HG03060 (cell line): ENCODE measurements at regions not wholly inside any gene's neighbourhood (a gene's known extent, or its start where the extent isn't known, plus 50 kb on each side); places are given as distances from the start of the nearest gene placed in this dataset.
"Not testable (repeated sequence)": the region's sequence is repeated elsewhere in the genome, so short reads cannot be mapped to it uniquely, and the experiment has no call there.

ENCODE experiments used
- ATAC-seq: cut with Tn5 transposase; IDR thresholded peaks from one replicate; pipeline ENCODE4 v1.9.1; 2021; ENCODE audit warnings: low read depth, moderate number of reproducible peaks; ENCODE audit not compliant: unreplicated experiment

DNA sequence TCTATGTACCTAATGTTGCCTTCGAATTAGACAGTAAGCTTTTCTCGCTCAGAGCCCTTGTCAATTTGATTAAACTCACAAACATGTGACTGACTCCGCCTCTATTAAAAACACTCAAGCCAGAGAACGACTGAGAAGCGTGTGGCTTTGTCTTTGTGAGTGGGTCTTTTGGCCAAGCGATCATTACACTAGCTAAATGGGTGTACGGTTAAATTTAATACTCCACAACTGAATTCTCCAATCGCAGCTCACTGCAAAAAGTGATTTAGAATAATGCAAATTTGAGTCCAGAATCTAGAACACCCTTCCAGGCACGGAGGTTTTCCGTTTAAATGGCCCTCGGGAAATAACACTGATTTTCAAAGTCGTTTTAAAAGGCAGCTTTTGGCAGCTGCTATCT, 253.7 kb downstream of the EFCAB11 start:
- no peak for ATAC-seq

DNA sequence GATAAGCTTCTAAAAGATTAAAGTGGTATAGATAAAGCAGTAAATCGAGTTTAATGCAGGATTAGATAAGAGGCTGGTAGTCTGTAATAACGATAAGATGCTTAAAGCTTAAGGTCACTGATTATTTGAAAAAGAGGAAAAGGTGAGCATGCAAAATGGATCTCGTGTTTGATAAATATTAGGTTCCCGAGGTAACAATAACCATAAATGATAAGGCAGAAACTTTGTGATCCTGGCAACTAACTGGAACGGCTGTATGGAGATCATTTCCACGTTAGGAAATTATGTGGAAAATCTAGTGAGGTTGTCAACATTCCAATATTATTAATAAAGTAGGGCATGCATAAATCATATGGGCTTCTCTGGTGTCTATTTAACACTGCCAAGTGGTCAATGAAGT, 255.5 kb downstream of the EFCAB11 start:
- no peak for ATAC-seq

DNA sequence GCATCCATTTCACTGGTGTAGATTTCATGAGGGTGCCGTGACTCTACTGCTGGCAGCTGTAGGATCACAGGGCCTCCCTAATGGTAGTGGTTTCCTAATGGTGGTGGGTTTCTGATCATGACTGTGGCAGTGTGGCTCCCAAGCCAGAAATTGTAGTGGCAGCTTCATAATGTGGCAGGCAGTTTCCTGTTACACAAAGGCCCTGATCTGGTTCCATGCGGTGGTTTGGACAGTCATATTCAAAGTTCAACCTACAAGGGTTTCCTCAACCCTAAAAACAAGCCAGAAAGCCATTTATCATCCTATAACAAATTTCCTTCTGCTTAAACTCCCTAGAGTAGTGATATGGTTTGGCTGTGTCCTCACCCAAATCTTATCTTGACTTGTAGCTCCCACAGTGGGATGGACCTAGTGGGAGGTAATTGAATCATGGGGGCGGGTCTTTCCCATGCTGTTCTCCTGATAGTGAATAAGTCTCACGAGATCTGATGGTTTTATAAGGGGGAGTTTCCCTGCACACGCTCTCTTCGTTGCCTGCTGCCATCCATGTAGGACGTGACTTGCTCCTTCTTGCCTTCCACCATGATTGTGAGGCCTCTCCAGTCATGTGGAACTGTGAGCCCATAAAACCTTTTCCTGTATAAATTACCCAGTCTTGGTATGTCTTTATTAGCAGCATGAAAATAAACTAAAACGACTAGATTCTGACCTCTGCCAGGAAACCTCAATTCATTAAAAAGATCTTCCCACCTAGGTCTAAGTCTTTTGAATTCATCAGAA, 257.1 kb downstream of the EFCAB11 start:
- ATAC-seq: no peak

DNA sequence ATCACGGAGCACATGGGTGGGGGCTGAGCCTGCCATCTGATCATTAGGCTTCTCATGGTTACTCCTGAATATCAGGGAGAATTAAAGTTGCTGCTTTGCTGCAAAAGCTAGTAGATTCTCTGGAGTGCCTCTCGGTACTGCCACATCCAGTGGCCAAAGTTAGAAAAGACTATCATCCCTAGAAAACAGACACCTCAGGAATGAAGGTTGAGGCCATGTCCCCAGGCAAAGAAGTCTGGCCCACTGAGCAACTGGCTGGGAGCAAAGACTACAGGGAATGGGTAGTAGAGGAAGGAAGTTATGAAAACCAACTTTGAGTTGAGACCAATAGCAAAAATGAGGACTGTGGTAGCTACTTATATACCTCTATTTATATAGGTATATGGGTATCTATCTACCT, 258.7 kb downstream of the EFCAB11 start:
- ATAC-seq: no peak

DNA sequence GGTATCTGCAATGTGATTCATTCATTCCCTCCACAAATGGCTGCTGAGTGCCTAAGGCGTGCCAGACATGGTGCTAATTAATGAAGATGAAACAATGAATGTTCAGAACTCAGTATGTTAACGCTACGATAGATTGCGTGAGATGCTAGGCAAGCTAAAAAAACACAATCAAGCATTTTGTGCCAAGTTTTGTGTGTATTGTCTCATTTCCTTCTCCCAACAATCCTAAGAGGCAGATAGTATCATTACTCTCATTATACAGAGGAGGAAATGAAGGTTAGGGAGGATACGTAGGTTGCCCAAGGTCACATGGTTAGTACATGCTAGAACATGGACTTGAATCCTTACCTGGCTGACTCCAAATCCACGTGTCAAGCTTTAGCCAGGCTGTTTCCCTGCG, 264.4 kb downstream of the EFCAB11 start:
- ATAC-seq: no peak

DNA sequence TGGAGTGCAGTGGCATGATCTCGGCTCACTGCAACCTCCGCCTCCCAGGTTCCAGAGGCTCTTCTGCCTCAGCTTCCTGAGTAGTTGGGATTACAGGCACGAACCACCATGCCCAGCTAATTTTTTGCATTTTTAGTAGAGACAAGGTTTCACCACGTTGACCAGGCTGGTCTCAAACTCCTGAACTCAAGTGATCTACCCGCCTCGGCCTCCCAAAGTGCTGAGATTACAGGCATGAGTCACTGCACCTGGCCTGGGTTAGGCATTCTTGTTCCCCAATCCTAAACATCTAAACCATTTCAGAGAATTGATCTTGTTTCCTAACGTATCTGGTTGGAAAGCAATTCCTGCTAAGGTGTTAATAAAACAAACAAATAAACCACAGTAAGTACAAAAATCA, 264.8 kb downstream of the EFCAB11 start:
- ATAC-seq: not testable (repeated sequence)

DNA sequence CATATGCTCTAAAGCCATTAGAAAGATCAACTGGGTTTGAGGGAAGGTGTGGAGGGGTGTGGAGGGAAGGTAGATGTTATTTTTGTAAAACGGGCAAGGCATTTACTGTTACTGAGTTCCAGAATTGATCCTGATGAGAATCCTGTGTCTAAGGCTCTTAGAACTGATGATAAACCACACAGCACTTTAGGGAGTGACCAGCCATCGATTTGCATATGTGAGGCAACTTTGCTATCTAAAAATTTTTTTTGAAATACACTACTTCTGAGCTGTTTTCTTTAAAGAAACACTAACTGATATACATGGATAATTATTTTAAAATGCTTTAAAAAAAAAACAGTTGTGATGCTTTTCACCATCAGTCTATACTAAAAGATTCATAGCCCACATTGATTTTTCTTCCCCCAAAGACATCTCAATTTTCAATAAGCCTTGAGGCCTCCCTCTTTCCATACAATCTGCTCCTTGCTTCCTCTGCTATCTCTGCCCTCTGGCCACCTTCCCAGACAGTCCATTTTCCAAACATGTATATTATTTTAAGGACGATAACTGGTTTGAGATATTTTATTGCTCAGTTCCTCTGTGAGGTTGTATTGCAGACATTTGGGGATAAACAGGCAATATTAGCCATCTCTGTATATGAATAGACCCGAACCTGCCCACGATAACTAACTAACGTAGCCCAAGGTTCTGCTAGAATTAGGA, 265.9 kb downstream of the EFCAB11 start:
- no peak for ATAC-seq

DNA sequence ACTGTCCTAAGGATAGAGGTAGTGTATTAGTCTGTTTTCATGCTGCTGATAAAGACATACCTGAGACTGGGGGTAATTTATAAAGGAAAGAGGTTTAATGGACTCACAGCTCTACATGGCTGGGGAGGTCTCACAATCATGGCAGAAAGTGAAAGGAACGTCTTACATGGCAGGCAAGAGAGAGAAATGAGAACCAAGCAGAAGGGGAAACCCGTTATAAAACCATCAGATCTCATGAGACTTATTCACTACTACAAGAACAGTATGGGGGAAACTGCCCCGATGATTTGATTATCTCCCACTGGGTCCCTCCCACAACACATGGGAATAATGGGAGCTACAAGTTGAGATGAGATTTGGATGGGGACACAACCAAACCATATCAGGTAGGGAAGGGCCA, 267.4 kb downstream of the EFCAB11 start:
- not testable (repeated sequence) for ATAC-seq

DNA sequence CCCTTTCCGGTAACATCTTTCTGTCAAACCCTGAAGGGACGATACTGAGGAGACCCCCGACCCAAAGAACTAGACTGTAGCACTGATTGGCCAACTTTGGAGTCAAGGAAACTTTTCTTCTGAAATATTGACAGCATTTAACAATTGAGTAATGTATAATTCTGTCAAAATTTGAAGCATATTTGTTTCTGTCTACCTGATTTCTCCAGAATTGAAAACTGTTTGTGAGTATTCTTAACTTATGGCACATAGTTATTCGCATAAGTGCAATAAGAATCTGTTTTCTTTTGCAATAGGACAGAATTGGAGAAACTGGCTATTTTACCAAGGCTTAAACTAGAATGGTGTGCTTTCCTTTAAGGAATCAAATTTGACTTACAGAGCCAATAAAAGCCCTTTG, 267.1 kb upstream of the FOXN3 start:
- ATAC-seq: no peak

DNA sequence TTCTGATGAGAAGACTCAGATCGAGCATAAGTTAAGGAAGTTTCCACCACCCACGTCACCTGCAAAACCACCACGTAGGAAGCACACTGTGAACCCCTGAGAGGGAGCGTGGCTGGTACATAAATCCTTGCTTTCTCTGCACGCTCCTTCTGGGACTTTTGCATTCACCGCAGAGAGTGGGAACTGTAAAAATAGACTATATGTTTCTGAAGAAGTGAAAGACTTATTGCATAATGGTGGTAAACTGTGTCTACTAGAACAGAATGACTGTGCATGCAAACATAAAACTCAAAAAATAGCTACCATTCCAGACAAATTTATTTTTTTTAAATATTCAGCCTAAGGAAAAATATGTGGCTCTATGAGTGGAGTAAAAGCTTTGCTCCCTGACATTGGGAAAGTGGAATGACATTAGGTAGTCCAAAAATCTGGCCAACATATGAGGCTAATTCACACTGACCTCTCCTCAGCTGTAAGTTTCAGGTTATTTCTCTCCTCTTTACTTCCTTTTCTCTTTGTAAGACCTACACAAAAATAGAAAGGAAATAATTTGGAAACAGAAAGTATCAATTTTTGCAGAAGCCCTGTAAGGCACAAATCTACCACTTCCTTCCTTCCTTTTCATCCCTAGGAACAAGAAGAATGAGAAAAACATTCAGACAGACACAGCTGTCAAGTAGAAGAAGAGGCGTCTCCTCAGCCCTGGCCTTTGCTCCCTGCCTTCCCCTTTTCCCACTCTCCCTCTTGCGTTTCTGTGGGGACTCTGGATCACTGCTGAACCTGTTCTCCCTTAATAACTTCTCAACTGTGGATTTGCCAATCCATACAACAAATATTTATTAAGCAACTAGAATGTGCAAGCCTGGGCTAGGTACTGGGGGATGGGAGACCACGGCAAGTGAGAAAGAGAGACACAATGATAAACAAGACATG, 264.3 kb upstream of the FOXN3 start:
- peak; percentile 67 for ATAC-seq

DNA sequence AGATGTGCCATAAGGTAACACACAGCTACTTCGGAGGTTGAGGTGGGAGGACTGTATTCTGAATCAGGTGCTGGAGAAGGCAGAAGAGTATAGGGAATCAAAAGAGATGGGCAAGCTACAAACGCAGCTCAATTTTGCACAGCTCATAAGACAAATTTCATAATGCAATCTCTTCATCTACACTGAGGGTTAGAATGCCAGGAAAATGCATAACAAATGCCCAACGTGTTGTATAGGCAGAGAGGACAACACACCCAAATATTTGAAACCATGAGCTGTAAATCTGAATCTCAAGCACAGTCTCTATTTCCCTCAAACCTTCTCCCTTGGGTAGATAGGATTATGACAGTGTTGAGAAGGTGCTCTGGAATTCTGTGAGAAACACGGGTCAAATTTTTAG, 263.1 kb upstream of the FOXN3 start:
- no peak for ATAC-seq

DNA sequence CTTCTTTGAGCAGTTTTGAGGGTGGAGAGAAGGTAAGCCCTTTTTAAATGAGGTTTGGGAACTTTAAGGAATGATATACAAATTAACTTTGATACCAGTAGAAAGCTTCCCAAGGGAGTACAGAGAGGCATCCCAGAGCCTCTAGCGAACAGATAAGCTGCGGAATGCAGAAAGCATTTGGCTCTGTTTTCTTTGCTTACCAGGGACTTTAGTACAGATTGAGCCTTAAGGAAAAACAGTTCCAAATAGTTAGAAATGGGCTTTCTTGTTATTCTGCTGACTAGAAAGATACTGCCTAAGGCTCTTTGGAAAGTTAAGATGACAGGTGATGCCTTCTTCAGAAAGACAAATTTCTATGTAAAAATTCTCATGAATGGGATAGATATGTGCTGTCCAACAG, 261.7 kb upstream of the FOXN3 start:
- ATAC-seq: no peak

DNA sequence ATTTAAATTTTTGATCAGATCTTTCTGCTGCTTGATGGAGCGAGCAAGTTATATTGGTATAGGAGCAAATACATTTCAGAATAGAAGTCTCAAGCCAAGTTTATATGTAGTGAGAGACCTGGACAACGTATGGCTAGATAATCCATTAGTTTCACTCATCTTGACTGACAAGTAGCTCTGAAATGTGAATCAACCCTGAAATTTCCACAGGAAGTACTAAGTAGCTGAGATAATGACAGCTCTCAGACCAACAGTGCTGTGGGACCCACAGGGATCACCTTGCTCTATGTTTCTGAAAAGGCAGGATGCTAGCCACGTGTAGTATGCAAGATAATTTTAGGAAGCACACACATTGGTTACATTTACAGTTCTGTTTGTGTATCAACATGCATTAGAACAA, 258.6 kb upstream of the FOXN3 start:
- ATAC-seq: no peak

DNA sequence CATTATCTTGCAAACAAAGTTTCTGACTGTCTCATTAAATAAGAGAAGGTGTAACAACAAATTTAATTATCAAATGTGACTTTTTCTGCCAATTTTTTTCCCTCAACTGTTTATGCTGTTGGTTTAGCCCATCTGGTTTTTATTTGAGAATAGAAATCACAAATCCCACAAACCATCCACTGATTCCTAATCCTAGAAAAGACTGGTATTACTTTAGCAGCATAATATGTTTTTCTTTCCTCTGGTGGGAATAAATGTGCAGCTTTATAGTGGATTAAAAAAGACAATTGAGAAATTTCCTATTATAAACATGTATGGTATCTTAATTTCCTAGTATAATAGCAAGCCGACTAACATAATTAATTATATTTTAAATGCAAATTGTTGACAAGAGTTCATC, 257.9 kb upstream of the FOXN3 start:
- ATAC-seq: no peak

DNA sequence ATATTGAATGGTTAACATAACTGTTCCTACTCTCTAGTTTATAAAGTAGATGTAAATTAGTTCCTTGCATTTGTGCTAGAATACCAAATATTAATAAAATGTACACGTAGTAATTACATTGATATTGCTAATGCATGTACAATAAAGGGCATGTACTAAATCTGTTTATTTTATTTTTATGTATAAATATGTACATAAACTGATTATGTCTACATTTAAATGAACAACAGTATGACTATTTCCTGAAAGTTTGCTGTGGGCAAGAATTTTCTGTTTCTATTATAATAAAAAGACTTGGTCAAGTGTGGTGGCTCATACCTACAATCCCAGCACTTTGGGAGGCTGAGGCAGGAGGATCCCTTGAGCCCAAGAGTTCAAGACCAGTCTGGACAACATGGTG, 257.2 kb upstream of the FOXN3 start:
- no peak for ATAC-seq

DNA sequence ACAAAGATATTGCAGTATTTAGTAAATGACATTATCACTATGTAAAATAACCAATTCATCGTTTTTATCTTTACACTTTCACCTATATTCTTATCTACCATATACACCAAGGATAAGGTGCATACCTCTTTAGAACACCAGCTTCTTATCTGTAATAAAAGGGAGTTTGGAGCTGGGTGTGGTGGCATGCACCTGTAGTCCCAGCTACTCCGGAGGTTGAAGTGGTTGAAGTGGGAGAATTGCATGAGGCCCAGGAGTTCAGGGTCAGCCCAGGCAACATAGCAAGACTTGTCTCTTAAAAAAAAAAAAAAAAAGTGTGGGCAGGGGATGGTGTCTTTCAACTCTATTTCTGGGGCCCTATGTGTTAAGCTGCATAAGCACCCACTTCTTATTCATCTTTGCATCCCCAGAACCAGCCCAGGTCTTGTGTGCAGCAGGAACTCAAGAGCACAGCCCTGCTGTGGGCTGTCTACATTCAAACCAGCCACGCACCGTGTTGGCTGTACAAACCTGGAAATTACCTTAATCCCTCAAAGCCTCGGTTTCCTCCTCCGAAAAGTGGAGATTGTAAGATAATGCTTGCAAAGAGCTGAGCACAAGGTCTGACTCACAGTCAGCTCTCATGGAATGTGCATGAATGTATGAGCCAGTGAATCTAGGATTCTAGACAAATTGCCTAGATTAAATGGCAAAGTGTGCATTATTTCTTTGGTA, 256.6 kb upstream of the FOXN3 start:
- no peak for ATAC-seq

DNA sequence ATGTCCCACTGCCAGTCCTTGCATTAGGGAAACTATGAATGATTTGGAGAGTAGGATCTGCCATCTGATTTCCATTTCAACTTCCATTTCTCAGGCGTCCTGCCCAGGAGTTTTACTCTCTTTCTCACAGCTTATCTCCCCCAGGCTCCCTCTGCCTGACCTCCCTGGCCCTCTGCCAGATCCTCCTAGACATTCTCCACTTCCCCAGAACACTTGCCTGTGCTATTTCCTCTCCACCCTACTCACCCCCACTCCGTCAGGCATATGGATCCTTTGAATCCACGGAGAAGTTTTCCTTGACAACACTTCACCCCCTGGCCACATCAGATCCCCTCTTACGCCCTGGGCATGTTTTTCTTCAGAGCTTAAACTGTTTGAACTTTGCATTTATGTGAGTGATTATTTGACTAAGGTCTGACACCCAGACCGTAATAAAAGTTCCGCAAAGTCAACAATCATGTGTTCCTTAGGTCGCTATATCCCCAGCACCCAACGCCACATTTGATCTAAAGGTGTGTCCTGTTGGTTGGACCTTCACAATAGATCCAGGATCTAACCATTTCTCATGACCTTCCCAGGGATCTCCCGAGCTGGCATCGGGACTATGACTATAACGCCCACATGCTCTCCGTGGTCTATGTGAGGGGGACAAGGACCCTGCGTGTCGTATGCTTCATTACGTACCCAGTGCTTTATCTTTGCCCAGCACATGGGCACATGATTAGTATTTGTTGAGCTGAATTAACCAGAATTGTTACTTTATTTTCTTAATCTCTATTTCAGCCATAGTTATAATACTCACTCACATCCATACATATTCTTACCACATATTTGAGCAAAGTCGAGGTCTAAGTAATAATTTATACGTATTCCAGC, 255.8 kb upstream of the FOXN3 start:
- no peak for ATAC-seq

DNA sequence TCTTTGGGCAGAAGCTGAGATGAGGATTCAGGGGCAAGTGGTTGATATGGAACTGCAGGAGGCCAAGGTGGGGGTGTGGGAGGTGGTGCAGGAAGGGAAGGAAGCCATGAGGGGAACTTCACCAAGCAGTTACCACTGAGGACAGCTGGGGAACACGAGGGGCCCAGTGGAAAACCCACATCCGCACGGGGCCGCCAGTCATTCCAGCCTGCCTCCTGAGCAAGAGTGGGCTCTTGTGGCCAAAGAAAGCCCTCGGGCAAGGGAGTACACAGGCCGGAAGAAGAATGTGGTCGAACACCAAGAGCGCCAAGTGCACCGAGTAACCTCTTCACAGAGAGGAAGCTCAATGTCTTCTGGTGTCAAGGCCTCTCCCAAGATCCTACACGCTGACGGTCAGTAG, 252.2 kb upstream of the FOXN3 start:
- no peak for ATAC-seq

DNA sequence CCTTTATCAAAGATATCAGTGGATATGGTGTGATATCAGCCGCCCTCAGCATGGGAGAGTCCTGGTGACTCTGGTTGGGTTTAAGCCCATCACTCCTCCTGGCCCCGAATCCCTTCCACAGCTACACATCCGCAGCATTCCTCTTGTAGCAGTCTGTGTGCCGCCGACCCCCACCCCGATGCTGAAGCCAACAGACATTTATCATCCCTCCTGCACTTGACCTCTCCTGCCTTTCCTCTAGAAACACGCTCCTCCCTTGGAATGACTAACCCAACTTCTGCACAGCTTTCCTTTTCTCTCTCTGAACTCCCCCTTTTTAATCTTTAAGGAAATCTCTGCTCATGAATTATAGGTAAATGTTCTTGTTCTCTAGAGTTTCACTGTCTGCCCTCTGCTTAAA, 250.9 kb upstream of the FOXN3 start:
- ATAC-seq: no peak
